OCI-LY1 (cell line): ENCODE measurements at regions not wholly inside any gene's neighbourhood (a gene's known extent, or its start where the extent isn't known, plus 50 kb on each side); places are given as distances from the start of the nearest gene placed in this dataset.

ENCODE experiments used
- H2AFZ ChIP-seq: fragments of 200-600 bp; sonication (generic), shearing (Covaris generic); 2 replicates; pipeline ENCODE4 v1.6.0; 2014; ENCODE audit warnings: antibody characterized with exemption, mild to moderate bottlenecking, low read length
- H3F3A ChIP-seq: fragments of 200-600 bp; sonication (generic), shearing (Covaris generic); 2 replicates; pipeline ENCODE4 v1.6.0; 2014; ENCODE audit warnings: mild to moderate bottlenecking, antibody characterized with exemption, low read length, moderate library complexity; ENCODE audit not compliant: insufficient read depth
- H3K27ac ChIP-seq: fragments of 200-600 bp; sonication (generic); 2 replicates; pipeline ENCODE4 v1.5.1; 2014; ENCODE audit warnings: low read length, mixed run types, mild to moderate bottlenecking, low read depth; ENCODE audit not compliant: poor library complexity, severe bottlenecking
- H3K27me3 ChIP-seq: fragments of 200-600 bp; sonication (generic); 2 replicates; pipeline ENCODE4 v1.6.0; 2014; ENCODE audit warnings: antibody characterized with exemption, mild to moderate bottlenecking, low read length, moderate library complexity; ENCODE audit not compliant: insufficient read depth
- H3K36me3 ChIP-seq: fragments of 200-600 bp; sonication (generic); 2 replicates; pipeline ENCODE4 v1.6.1; 2014; ENCODE audit warnings: mild to moderate bottlenecking, antibody characterized with exemption, low read length, moderate library complexity, mixed read lengths; ENCODE audit not compliant: insufficient read depth
- H3K4me1 ChIP-seq: fragments of 200-600 bp; sonication (generic); 2 replicates; pipeline ENCODE4 v1.5.1; 2014; ENCODE audit warnings: mild to moderate bottlenecking, low read length, moderate library complexity; ENCODE audit not compliant: insufficient read depth, severe bottlenecking
- H3K4me2 ChIP-seq: fragments of 200-600 bp; sonication (generic), shearing (Covaris generic); 2 replicates; pipeline ENCODE4 v1.6.1; 2014; ENCODE audit warnings: low read length
- H3K4me3 ChIP-seq: fragments of 200-600 bp; sonication (generic); 2 replicates; pipeline ENCODE4 v1.5.1; 2014; ENCODE audit warnings: low read length, low read depth, mild to moderate bottlenecking, mixed read lengths; ENCODE audit not compliant: poor library complexity, severe bottlenecking
- H3K79me2 ChIP-seq: fragments of 200-600 bp; shearing (Covaris generic); 2 replicates; pipeline ENCODE4 v1.6.1; 2016; ENCODE audit warnings: mixed run types, low read length, mixed read lengths; ENCODE audit not compliant: insufficient read depth
- H3K9ac ChIP-seq: fragments of 200-600 bp; sonication (generic), shearing (Covaris generic); 2 replicates; pipeline ENCODE4 v1.6.1; 2014; ENCODE audit warnings: mild to moderate bottlenecking, low read length, mixed read lengths
- H3K9me2 ChIP-seq: fragments of 200-600 bp; sonication (generic), shearing (Covaris generic); 2 replicates; pipeline ENCODE4 v1.6.1; 2014; ENCODE audit warnings: low read depth, mild to moderate bottlenecking, low read length, mixed read lengths
- H3K9me3 ChIP-seq: fragments of 200-600 bp; shearing (Covaris generic); 2 replicates; pipeline ENCODE4 v1.6.1; 2014; ENCODE audit warnings: low read length, mixed read lengths
- H4K20me1 ChIP-seq: fragments of 200-600 bp; sonication (generic), shearing (Covaris generic); 2 replicates; pipeline ENCODE4 v1.6.0; 2016; ENCODE audit warnings: mild to moderate bottlenecking, low read length; ENCODE audit not compliant: insufficient read depth
- EZH2 ChIP-seq: fragments of 200-600 bp; sonication (generic), shearing (Covaris generic); IDR thresholded peaks from 2 replicates; pipeline ENCODE4 v1.8.0; 2017; ENCODE audit warnings: borderline replicate concordance, mixed run types, mild to moderate bottlenecking, antibody characterized with exemption, low read length, moderate library complexity, mixed read lengths
- TF ChIP-seq, protein P1 (sequence below): fragments of 200-600 bp; sonication (generic), shearing (Covaris generic); IDR thresholded peaks from 2 replicates; pipeline ENCODE4 v1.5.1; 2017; ENCODE audit warnings: mild to moderate bottlenecking, antibody characterized with exemption, low read length, moderate library complexity, mixed read lengths

DNA sequence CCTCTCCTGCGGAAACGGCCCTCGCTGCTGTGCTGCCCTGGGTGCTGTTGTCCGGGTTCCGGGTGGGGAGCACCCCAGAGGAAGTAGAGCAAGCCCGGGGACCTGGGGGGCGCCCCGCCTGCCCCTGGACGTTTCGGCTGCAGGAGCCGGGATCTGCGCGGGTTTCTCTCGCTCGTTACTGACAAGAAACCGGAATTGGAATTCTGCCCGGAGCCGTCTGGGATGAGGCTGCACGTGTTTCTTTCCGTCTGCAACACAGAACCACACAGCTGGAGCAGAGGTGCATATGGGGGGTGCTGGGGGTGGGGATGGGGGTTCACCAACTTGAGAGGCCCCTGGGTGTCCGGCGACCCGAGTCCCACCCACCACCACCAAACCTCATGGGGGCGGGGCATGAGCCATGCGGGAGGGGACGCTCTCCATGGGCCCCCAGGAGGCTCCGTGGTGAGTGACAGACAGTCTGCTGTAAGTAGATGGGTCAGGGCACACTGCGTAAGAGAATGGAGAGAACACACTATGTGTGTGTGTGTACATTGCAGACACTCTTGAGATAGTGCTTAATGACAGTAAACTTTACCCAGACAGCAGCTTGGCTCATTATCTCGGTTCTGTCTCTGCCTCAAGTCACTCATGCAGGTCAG, 261.4 kb upstream of the C1orf174 start:
- TF ChIP-seq, protein P1, sequence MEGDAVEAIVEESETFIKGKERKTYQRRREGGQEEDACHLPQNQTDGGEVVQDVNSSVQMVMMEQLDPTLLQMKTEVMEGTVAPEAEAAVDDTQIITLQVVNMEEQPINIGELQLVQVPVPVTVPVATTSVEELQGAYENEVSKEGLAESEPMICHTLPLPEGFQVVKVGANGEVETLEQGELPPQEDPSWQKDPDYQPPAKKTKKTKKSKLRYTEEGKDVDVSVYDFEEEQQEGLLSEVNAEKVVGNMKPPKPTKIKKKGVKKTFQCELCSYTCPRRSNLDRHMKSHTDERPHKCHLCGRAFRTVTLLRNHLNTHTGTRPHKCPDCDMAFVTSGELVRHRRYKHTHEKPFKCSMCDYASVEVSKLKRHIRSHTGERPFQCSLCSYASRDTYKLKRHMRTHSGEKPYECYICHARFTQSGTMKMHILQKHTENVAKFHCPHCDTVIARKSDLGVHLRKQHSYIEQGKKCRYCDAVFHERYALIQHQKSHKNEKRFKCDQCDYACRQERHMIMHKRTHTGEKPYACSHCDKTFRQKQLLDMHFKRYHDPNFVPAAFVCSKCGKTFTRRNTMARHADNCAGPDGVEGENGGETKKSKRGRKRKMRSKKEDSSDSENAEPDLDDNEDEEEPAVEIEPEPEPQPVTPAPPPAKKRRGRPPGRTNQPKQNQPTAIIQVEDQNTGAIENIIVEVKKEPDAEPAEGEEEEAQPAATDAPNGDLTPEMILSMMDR: no peak
- no peak for TF ChIP-seq EZH2
- no peak overlapping the region for H3K4me2 ChIP-seq
- no peaks in the 10 kb centered on the region for H4K20me1 ChIP-seq
- no peaks in the 10 kb centered on the region for H3F3A ChIP-seq
- H3K27ac ChIP-seq: no peak overlapping the region
- no peaks in the 10 kb centered on the region for H3K9me2 ChIP-seq
- H3K4me3 ChIP-seq: no peak overlapping the region
- no peaks in the 10 kb centered on the region for H3K4me1 ChIP-seq
- H3K27me3 ChIP-seq: peaks cover 13% of the 10 kb centered on the region; the same call in 1 of the 2 replicates
- H3K36me3 ChIP-seq: no peaks in the 10 kb centered on the region; the same call in 1 of the 2 replicates
- H3K9ac ChIP-seq: no peak overlapping the region
- H3K79me2 ChIP-seq: no peaks in the 10 kb centered on the region
- no peak overlapping the region for H2AFZ ChIP-seq
- H3K9me3 ChIP-seq: no peaks in the 10 kb centered on the region

DNA sequence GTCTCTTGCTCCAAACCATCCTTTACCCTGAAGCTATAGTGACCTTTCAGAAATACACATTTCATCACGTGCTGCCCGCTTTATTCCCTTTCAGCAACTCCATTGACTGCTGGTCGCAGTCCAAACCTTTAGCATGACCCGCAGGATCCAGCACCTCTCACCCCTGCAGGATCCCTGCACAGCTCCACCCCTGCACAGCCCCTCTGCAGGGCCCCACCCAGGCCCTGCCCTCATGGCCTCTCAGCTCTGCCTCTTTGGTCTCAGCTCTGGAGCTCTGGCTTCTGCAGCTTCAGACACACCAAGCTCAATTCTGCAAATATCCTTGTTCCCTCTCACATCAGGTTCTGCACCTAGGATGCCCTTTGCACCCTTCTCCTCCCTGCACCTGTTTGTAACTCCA, 264.9 kb upstream of the C1orf174 start:
- no peaks in the 10 kb centered on the region for H3K4me1 ChIP-seq
- no peaks in the 10 kb centered on the region for H3K36me3 ChIP-seq
- no peak overlapping the region for H3K4me2 ChIP-seq
- H2AFZ ChIP-seq: no peak overlapping the region
- H3F3A ChIP-seq: no peaks in the 10 kb centered on the region
- TF ChIP-seq, protein P1: no peak
- TF ChIP-seq EZH2: no peak
- H3K9ac ChIP-seq: no peak overlapping the region
- no peak overlapping the region for H3K27ac ChIP-seq
- H3K9me2 ChIP-seq: no peaks in the 10 kb centered on the region
- H3K9me3 ChIP-seq: no peaks in the 10 kb centered on the region
- H4K20me1 ChIP-seq: no peaks in the 10 kb centered on the region
- no peak overlapping the region for H3K4me3 ChIP-seq
- H3K79me2 ChIP-seq: no peaks in the 10 kb centered on the region
- H3K27me3 ChIP-seq: 0 out of 2 replicates have a peak, but pooled peaks cover 3% of the 10 kb centered on the region

DNA sequence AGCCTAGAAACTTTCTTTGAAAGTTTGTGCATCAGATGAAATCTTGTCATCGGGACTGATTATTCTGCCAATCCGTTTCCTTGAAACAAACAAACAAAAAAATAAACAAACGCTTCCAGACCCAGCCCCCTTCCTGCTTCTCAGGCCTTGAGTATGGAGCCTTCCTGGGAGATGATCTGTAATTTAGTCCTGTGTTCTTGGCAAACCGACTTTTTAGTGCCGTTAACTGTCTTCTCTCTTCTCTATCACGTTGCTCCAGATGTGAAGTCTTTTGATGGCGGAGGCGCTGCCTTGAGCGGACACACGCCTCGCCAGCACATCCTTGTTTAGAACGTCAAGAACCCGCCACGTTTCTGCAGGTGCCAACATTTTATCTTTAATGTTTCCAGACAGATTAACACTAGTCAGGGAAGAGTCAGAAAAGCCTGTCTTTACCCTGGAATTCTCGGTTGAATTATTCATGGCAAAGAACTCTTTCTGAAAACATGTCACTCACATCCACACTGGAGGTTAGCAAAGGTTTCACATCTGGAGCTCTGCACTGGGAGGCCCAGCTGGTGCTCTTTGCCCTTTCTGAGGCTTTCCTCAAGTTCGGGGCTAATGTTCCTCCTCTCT, 265.7 kb upstream of the C1orf174 start:
- no peaks in the 10 kb centered on the region for H3K79me2 ChIP-seq
- no peak overlapping the region for H3K9ac ChIP-seq
- H3K9me3 ChIP-seq: no peaks in the 10 kb centered on the region
- TF ChIP-seq, protein P1: no peak
- no peak for TF ChIP-seq EZH2
- H3K27me3 ChIP-seq: 0 out of 2 replicates have a peak, but pooled peaks cover 3% of the 10 kb centered on the region
- no peaks in the 10 kb centered on the region for H3F3A ChIP-seq
- no peaks in the 10 kb centered on the region for H3K4me1 ChIP-seq
- H3K9me2 ChIP-seq: no peaks in the 10 kb centered on the region
- H3K27ac ChIP-seq: no peak overlapping the region
- H2AFZ ChIP-seq: no peak overlapping the region
- no peak overlapping the region for H3K4me3 ChIP-seq
- H3K36me3 ChIP-seq: no peaks in the 10 kb centered on the region
- H4K20me1 ChIP-seq: no peaks in the 10 kb centered on the region
- no peak overlapping the region for H3K4me2 ChIP-seq
